HuH-7 (cell line): ENCODE measurements at regions not wholly inside any gene's neighbourhood (a gene's known extent, or its start where the extent isn't known, plus 50 kb on each side); places are given as distances from the start of the nearest gene placed in this dataset.

Source experiments
- DNase-seq: peaks from one replicate; pipeline ENCODE4 v3.0.0; 2011; ENCODE audit warnings: low spot score

GRCh38 chrX:139290310-139290709, 240.2 kb upstream of the F9 start:
- no peak for DNase-seq

GRCh38 chrX:139287155-139287924, 243.2 kb upstream of the F9 start:
- DNase-seq, result no peak

GRCh38 chrX:139286342-139286741, 244.2 kb upstream of the F9 start:
- no peak for DNase-seq

- DNase-seq, result no peak
These were observed 262.7 kb upstream of the F9 start for GRCh38 chrX:139267851-139268250.

GRCh38 chrX:139246295-139246694, 284.2 kb upstream of the F9 start:
- no peak for DNase-seq

GRCh38 chrX:139237141-139237540, 293.4 kb upstream of the F9 start:
- no peak for DNase-seq

- DNase-seq, result no peak
These were observed 295.6 kb upstream of the F9 start for GRCh38 chrX:139234898-139235297.

- no peak for DNase-seq
These were observed 305.4 kb upstream of the F9 start for GRCh38 chrX:139224953-139225665.

- no peak for DNase-seq
These were observed 307.9 kb upstream of the F9 start for GRCh38 chrX:139222511-139223200.

- DNase-seq, result no peak
These were observed 317.3 kb upstream of the F9 start for GRCh38 chrX:139213241-139213709.

GRCh38 chrX:139211568-139212182, 318.9 kb upstream of the F9 start:
- no peak for DNase-seq

- DNase-seq, result no peak
These were observed 321.2 kb upstream of the F9 start for GRCh38 chrX:139209342-139209741.

GRCh38 chrX:139207655-139208054, 322.9 kb upstream of the F9 start:
- DNase-seq, result no peak

- no peak for DNase-seq
These were observed 323.6 kb upstream of the F9 start for GRCh38 chrX:139206914-139207313.

GRCh38 chrX:139204898-139205667, 325.5 kb upstream of the F9 start:
- no peak for DNase-seq

- no peak for DNase-seq
These were observed 326.0 kb upstream of the F9 start for GRCh38 chrX:139204571-139204897.

GRCh38 chrX:139203651-139204570, 326.6 kb upstream of the F9 start:
- no peak for DNase-seq

GRCh38 chrX:139202742-139203420, 327.7 kb upstream of the F9 start:
- no peak for DNase-seq

GRCh38 chrX:139201924-139202323, 328.6 kb upstream of the F9 start:
- no peak for DNase-seq

- no peak for DNase-seq
These were observed 329.7 kb upstream of the F9 start for GRCh38 chrX:139200793-139201192.
